GM12878 (cell line): ENCODE measurements at regions not wholly inside any gene's neighbourhood (a gene's known extent, or its start where the extent isn't known, plus 50 kb on each side); places are given as distances from the start of the nearest gene placed in this dataset.

Experiments used
- ATAC-seq: fragments of 200-7000 bp; cut with Tn5 transposase; 3 replicates; pipeline ENCODE4 v1.9.1; 2020; ENCODE audit warnings: mild to moderate bottlenecking, moderate library complexity
- BruUV-seq: library from RNA; stranded (reverse); fragments of 400-500 nt; replicated peaks from 2 replicates; lab custom pipeline; 2021; lab: Mats Ljungman, UMichigan
- CTCF ChIA-PET: fragments of 300-600 bp; sonication (Branson Sonifier 250); formaldehyde crosslinking; extraction: SDS; loops from one replicate; lab custom pipeline; 2021; ENCODE audit warnings: inconsistent platforms; lab: Yijun Ruan, JAX
- POLR2A ChIA-PET: fragments of 350-600 bp; formaldehyde crosslinking; extraction: SDS; loops from one replicate; lab custom pipeline; 2021; ENCODE audit warnings: inconsistent platforms; lab: Charles Lee
- RAD21 ChIA-PET: fragments of 300-600 bp; sonication (Branson Sonifier 250); formaldehyde crosslinking; loops from one replicate; lab custom pipeline; 2023; ENCODE audit warnings: antibody characterized with exemption; ENCODE audit not compliant: unreplicated experiment; lab: Charles Lee
- SMC1A ChIA-PET: fragments of 300-600 bp; sonication (Branson Sonifier 250); formaldehyde crosslinking; loops from one replicate; lab custom pipeline; 2023; ENCODE audit not compliant: unreplicated experiment, uncharacterized antibody; lab: Charles Lee
- DNase-seq: peaks from one replicate; pipeline ENCODE4 v3.0.0-alpha.2; 2011; ENCODE audit warnings: low read depth, low spot score
- FAIRE-seq: peaks from 3 replicates; lab custom pipeline; 2011; peaks lifted over from hg19 to GRCh38; lab: Jason Lieb, UNC
- H2AFZ ChIP-seq: 2 replicates; pipeline ENCODE4 v1.6.0; 2011; ENCODE audit warnings: low read depth, low read length, control low read depth; ENCODE audit not compliant: control insufficient read depth
- H3K27ac ChIP-seq: 2 replicates; pipeline ENCODE4 v1.5.1; 2011; ENCODE audit warnings: control low read depth; ENCODE audit not compliant: control insufficient read depth, insufficient read depth
- H3K27me3 ChIP-seq, 2 experiments: replicated peaks in 1 of 2; 2 replicates each; pipeline versions ENCODE4 v1.6.0 to v1.6.1; 2011; ENCODE audit warnings: low read length in 1 of 2; ENCODE audit not compliant: control insufficient read depth in 2 of 2, insufficient read depth in 2 of 2
- H3K36me3 ChIP-seq, 2 experiments: 2 replicates each; pipeline ENCODE4 v1.5.1; 2011; ENCODE audit warnings: low read length in 1 of 2; ENCODE audit not compliant: control insufficient read depth in 2 of 2, insufficient read depth in 2 of 2
- H3K4me1 ChIP-seq: 2 replicates; pipeline ENCODE4 v1.6.1; 2011; ENCODE audit warnings: mild to moderate bottlenecking, low read length, moderate library complexity, mixed read lengths; ENCODE audit not compliant: control insufficient read depth, insufficient read depth
- H3K4me2 ChIP-seq: 2 replicates; pipeline ENCODE4 v1.6.0; 2011; ENCODE audit warnings: control low read depth; ENCODE audit not compliant: control insufficient read depth, insufficient read depth
- H3K4me3 ChIP-seq: fragments of 200-600 bp; sonication (generic); 2 replicates; pipeline ENCODE4 v1.5.1; 2016
- H3K79me2 ChIP-seq: 2 replicates; pipeline ENCODE4 v1.6.0; 2011; ENCODE audit warnings: low read length; ENCODE audit not compliant: control insufficient read depth, insufficient read depth
- H3K9ac ChIP-seq: 2 replicates; pipeline ENCODE4 v1.8.0; 2011; ENCODE audit warnings: low read length, control low read depth, mixed read lengths; ENCODE audit not compliant: control insufficient read depth, insufficient read depth
- H3K9me3 ChIP-seq: replicated peaks from 3 replicates; pipeline ENCODE4 v1.5.1; 2011; ENCODE audit warnings: mild to moderate bottlenecking, low read length; ENCODE audit not compliant: control insufficient read depth, insufficient read depth
- H4K20me1 ChIP-seq: 2 replicates; pipeline ENCODE4 v1.6.0; 2011; ENCODE audit not compliant: control insufficient read depth, insufficient read depth
- ASH2L ChIP-seq: fragments of 300-600, 200-600 bp; sonication (generic); IDR thresholded peaks from 2 replicates; pipeline ENCODE4 v1.6.1; 2017; ENCODE audit warnings: low read depth, mild to moderate bottlenecking, borderline replicate concordance
- CHD1 ChIP-seq: IDR thresholded peaks from 2 replicates; pipeline ENCODE4 v1.6.1; 2012; ENCODE audit warnings: low read depth, low read length, improper control_type of control experiment
- GABPA ChIP-seq: IDR thresholded peaks from 2 replicates; pipeline ENCODE4 v1.6.1; 2014; ENCODE audit warnings: antibody characterized with exemption, low read depth, mild to moderate bottlenecking, inconsistent platforms
- KDM1A ChIP-seq: fragments of 200-600 bp; sonication (generic); IDR thresholded peaks from 2 replicates; pipeline ENCODE4 v1.6.1; 2016; ENCODE audit warnings: borderline replicate concordance
- NFYA ChIP-seq: IDR thresholded peaks from 2 replicates; pipeline ENCODE4 v1.6.1; 2011; ENCODE audit warnings: low read depth, mild to moderate bottlenecking, low read length, improper control_type of control experiment, borderline replicate concordance
- SMAD5 ChIP-seq: IDR thresholded peaks from 2 replicates; pipeline ENCODE4 v1.6.1; 2016; ENCODE audit warnings: antibody characterized with exemption, low read depth
- SREBF1 ChIP-seq: IDR thresholded peaks from 2 replicates; pipeline ENCODE4 v1.6.1; 2012; ENCODE audit warnings: mild to moderate bottlenecking, low read length
- ZNF622 ChIP-seq: fragments of 450-650 bp; IDR thresholded peaks from 2 replicates; pipeline ENCODE4 v1.6.1; 2017; ENCODE audit warnings: mild to moderate bottlenecking, inconsistent platforms
- WGBS: methylation state at CpG from one replicate; pipeline ENCODE4 v1.1.6; 2016; ENCODE audit warnings: low lambda C conversion rate; ENCODE audit not compliant: insufficient replicate concordance, insufficient coverage; ENCODE audit errors: missing lambda C conversion rate; 5-methylcytosine and 5-hydroxymethylcytosine counted together
- in situ Hi-C: fragments of 300-500 bp; cut with MboI; formaldehyde crosslinking; loops from 9 replicates; pipeline ENCODE4 v1.14.3; 2018; ENCODE audit warnings: mixed read lengths
- intact Hi-C: fragments of 100-400 bp; cut with micrococcal nuclease; formaldehyde crosslinking; loops from one replicate; pipeline ENCODE4 v1.14.2; 2022; ENCODE audit not compliant: unreplicated experiment
- TF ChIP-seq, protein P1 (sequence below): fragments of 450-650 bp; IDR thresholded peaks from 2 replicates; pipeline ENCODE4 v1.6.1; 2016; ENCODE audit warnings: mild to moderate bottlenecking
- TF ChIP-seq, protein P2 (sequence below): IDR thresholded peaks from 2 replicates; pipeline ENCODE4 v1.6.1; 2012; ENCODE audit warnings: low read depth, low read length, improper control_type of control experiment
- TF ChIP-seq, protein P3 (sequence below): fragments of 450-650 bp; IDR thresholded peaks from 2 replicates; pipeline ENCODE4 v1.6.1; 2017; ENCODE audit warnings: mild to moderate bottlenecking

DNA sequence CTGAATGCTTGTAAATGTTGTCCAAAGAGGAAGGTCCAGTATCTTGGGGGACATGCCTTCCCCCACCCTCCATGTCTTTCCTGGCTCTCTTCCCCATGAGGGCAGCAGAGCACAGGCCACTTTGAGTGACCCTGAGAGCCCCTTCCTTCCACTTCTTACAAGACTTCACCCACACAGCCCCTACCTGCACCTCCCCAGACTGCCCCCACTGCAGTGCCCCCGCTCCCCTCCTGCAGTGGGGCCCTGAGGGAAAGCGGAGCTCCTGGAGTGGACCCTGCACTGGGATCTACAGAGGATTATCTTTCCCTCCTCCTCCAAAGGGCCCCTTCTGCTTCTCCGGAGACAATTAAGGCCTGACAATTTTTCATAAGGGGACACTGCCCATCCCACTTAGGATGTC, 326.8 kb downstream of the TCERG1L start:
- no TSS peak for BruUV-seq
- no peak for FAIRE-seq
- Histone ChIP-seq H3K9me3 (no peaks in the 10 kb centered on the region; the same call in 2 of the 3 replicates), H3K9ac (no peak overlapping the region), H3K4me1 (no peaks in the 10 kb centered on the region), H3K4me2 (no peak overlapping the region), H4K20me1 (no peaks in the 10 kb centered on the region), H3K79me2 (no peaks in the 10 kb centered on the region), H3K27ac (no peak overlapping the region), H3K36me3 (no peaks in the 10 kb centered on the region), H2AFZ (no peak overlapping the region), H3K27me3 (no peaks in the 10 kb centered on the region), H3K4me3 (no peak overlapping the region)
- ChIA-PET POLR2A (no interaction called here), CTCF (no interaction called here), SMC1A (no interaction called here), RAD21 (no interaction called here)
- DNase-seq, result no peak
- WGBS, result 3% methylated on average over 3 of the region's 3 CpGs
- in situ Hi-C loops, result no loop called here
- TF ChIP-seq, protein P1, sequence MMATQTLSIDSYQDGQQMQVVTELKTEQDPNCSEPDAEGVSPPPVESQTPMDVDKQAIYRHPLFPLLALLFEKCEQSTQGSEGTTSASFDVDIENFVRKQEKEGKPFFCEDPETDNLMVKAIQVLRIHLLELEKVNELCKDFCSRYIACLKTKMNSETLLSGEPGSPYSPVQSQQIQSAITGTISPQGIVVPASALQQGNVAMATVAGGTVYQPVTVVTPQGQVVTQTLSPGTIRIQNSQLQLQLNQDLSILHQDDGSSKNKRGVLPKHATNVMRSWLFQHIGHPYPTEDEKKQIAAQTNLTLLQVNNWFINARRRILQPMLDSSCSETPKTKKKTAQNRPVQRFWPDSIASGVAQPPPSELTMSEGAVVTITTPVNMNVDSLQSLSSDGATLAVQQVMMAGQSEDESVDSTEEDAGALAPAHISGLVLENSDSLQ, result no peak
- no peak for TF ChIP-seq NFYA
- TF ChIP-seq SREBF1, result no peak
- no peak for TF ChIP-seq SMAD5
- TF ChIP-seq GABPA, result no peak
- TF ChIP-seq, protein P2, sequence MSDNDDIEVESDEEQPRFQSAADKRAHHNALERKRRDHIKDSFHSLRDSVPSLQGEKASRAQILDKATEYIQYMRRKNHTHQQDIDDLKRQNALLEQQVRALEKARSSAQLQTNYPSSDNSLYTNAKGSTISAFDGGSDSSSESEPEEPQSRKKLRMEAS, result no peak
- TF ChIP-seq CHD1, result no peak
- no peak for TF ChIP-seq ASH2L
- no peak for TF ChIP-seq KDM1A
- TF ChIP-seq ZNF622, result no peak
- TF ChIP-seq, protein P3, sequence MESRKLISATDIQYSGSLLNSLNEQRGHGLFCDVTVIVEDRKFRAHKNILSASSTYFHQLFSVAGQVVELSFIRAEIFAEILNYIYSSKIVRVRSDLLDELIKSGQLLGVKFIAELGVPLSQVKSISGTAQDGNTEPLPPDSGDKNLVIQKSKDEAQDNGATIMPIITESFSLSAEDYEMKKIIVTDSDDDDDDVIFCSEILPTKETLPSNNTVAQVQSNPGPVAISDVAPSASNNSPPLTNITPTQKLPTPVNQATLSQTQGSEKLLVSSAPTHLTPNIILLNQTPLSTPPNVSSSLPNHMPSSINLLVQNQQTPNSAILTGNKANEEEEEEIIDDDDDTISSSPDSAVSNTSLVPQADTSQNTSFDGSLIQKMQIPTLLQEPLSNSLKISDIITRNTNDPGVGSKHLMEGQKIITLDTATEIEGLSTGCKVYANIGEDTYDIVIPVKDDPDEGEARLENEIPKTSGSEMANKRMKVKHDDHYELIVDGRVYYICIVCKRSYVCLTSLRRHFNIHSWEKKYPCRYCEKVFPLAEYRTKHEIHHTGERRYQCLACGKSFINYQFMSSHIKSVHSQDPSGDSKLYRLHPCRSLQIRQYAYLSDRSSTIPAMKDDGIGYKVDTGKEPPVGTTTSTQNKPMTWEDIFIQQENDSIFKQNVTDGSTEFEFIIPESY, result no peak
- ATAC-seq, result no peak
- intact Hi-C loops, result no loop called here
